ENCODE measurements at regions not wholly inside any gene's neighbourhood (a gene's known extent, or its start where the extent isn't known, plus 50 kb on each side); places are given as distances from the start of the nearest gene placed in this dataset.

DNA sequence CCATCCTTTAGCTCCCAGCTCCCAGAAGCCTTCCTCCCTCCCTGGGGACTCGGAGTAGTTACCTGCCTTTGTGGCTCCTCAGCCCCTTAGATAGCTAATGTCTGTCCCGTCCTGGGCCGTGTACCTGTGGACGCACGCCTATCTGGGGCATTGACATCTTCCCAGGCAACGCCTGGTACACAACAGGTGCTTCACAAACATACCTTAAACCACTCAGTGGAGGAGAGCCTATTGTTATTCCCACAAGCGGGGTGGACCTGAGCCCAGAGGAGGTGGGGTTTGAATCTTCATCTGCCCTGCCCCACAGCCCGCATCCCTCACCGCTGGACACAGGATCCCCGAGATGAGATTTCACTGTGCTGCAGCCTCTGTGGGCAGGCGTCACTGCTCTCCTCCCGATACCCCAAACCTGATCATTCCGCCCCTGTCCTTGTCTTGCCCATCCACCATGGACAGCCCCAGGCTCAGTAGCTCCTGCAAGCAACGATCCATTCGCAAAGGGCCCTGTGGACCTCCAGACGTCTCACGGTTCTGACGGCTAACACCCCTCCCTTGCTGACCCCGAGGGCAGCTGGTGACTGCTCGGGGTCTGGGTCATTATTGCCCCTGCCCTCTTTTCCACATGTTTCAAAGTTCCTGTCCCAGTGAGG lies 73.8 kb upstream of the SHISAL1 start:
- DNase-seq = no peak

- no peak for DNase-seq
Measured at GRCh38 chr22:44385781-44386180, 73.0 kb upstream of the SHISAL1 start.

GRCh38 chr22:44385296-44385610 lies 72.5 kb upstream of the SHISAL1 start:
- DNase-seq = no peak

DNA sequence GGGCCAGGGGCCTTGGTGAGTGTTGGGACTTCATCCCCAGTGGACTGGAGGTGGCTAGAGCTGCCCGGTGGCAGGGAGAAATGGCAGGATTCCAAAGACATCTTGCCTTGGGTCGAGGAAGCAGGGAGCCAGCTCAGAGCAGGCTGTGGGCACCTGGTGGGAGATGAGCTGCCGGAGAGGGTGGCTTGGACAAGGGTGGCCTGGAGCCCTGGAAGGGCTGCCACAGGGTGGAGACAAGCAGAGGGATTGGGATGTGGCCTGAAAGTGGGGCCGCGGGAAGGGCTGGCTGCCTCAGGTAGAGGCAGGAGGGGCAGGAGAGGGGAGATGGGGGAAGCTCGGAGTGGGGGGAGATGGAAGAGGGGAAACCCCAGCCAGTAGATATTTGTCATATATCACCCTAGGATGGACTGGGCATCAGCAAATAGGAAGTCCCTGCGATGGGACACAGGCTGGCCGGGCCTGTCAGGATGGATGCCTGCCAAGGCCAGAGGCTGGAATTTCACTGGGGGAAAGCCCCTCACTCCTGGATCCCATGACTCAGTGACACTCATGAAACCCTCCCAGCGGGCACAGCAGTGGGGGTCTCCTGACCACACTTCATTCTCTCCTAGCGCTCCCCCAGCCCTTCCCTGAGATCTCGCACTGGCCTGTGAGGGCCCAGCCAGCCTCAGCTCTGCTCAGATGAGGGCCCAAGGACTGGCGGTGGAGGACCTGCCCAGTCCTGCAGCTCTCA lies 72.0 kb upstream of the SHISAL1 start:
- DNase-seq = no peak

DNA sequence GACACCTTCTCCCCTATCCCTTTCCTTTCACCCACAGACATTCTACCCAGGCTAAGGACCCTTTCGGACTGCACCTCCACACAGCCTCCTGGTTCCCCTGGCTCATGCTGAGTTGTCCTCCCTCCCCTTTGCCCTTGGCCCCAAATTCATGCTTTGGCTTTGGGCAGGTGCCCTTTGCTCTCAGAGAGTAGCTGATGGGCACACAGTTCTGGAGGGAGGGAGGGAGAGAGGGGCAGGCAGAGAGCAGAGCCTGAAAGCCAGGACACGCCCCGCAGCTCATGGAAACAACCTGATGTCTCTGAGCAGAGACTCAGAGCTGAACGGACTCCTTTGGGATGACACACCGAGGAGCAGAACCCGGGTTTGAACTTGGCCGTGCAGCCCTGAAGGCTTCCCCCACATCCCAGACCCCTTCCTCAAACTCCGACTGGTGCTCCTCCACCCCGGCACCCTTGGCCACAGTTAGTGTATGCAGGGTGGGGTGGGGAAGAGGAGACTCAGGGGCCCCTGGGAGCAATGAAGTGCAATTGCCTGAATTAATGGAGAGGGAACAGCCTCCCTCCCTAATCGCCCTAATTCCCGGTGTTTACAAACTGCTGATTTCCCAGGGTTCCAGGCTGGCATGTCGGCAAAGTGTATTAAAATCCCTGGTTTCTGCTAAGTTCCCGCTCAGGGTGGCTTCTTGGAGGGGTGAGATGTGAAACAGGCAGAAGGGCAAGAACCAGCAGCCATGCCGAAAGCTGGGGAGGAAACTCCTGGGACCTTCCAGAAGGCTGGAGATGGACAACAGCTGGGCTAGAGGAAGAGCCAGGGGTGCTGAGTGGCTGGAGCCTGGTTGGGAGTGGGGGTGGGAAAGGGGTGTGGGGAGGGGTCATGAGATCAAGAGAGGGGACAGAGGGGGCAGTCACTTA lies 71.2 kb upstream of the SHISAL1 start:
- DNase-seq = no peak

DNA sequence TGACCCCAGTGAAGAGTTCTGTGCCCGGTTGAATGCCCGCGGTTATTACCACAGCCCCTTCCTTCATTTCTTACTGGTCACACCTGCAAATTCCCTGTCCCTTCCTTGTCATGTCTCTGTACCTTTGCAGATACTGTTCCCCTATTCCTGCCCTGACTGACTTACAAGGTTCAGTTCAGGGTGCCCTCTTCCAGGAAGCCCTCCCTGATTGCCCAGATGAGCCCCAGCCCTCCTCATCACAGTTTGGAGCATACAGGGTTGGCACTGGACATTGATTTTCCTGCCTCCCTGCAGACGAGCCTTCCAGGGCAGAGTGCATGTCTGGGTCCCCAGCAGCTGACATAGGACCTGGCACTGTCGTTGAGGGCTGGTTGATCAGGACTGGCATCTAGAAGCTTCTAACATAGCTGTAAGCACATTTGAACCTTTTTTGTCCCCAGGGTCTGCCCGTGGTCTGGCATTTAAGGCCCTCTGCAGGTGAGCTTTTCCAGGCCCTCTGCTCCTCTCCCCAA lies 70.4 kb upstream of the SHISAL1 start:
- DNase-seq = no peak

DNA sequence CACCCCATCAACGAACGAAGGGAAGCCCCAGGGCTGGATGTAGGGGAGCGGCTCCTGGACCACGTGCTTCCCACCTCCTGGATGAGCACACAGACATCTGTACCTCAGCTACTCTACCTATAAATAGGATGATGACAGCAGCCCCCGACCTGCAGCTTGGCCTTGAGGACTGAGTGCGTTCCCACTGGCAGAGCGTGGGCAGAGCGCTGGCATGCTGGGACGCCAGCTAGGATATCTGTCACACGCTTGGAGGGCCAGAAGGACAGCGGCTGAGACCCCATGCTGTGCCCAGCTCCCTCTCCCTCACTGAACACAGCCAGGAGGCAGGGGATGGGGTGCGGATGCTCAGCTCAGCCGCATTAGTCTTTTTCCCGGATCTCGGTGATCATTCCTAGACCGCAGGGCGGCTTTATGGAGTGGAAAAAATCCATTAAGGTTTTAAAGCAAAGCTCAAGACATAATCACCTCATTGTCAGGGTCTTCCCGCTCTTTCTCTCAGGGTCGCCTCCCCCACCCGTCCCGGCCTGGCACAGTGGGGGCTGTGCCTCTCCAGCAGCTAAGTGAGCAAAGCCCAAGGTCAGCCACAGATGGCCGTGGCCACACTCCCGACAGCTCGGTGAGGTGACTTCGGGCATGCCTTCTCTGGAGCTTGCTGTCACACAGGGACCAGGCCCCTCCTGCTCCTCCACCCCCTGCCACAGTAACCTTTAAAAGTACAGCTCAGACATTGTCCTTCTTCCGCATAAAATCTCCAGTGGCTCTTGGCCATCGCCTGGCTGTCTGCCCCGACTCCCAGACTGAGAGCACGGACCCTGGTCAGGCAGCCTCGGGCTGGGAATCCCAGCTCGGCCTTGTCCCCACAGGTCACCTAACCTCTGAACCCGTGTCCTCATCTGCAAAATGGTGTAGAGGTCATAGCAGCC lies 69.6 kb upstream of the SHISAL1 start:
- no peak for DNase-seq

DNA sequence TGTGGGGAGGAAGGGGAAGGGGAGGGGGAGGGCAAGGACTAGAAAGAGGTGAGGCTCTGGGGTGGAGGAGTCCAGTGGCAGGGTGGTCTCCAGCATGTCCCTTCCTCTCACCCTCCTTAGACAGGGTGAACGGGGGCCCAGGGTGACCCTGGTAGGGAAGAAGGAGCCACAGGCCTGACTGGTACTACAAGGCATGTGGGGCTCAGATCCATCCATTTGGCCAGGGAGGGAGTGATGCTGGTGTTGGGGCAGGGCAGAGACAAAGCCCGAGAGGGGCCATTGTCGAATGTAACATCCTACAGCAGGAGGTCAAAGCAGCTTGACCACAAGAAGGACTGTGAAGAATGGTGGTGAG lies 69.0 kb upstream of the SHISAL1 start:
- no peak for DNase-seq

GRCh38 chr22:44380756-44381486 lies 68.2 kb upstream of the SHISAL1 start:
- DNase-seq = peak; percentile 58

GRCh38 chr22:44379817-44380755 lies 67.3 kb upstream of the SHISAL1 start:
- no peak for DNase-seq

- no peak for DNase-seq
Measured at GRCh38 chr22:44378380-44378779, 65.6 kb upstream of the SHISAL1 start.

GRCh38 chr22:44375451-44375850 lies 62.7 kb upstream of the SHISAL1 start:
- DNase-seq = no peak

DNA sequence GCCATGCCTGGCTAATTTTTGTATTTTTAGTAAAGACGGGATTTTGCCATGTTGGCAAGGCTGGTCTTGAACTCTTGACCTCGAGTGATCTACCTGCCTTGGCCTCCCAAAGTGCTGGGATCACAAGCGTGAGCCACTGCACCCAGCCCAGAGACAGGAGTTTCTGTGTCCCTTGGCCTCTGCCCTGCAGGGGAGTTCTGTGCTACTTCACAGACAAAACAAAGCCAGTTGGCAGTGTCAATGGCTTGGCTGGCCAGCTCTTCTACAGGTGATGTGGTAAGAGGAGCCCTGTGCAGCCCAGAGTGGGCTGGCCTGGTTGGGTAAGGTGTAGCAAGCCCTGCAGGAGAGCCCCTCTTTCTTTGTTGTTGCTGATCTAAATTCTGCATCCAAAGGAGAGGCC lies 60.5 kb upstream of the SHISAL1 start:
- no peak for DNase-seq

- no peak for DNase-seq
Measured at GRCh38 chr22:44372611-44373010, 59.9 kb upstream of the SHISAL1 start.

GRCh38 chr22:44371741-44372525 lies 59.2 kb upstream of the SHISAL1 start:
- DNase-seq = no peak

GRCh38 chr22:44369916-44370801 lies 57.4 kb upstream of the SHISAL1 start:
- DNase-seq = no peak

DNA sequence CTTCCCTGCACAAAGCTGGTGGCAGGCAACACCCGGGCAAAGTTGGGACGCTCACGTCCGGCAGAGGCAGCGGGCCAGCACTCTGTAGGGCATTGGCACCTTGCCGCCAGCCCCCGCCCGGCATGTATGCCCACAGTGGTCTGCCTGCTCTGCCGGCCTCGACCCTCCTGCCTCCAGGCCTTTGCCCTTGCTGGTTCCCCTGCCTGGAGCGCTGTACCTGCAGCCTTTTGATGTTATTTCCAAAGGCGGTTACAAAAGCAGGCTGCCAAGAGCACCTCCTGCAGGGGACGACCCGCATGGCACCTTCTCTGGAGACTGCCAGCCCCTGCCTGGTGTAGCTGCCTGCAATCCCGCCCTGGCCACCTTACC lies 56.5 kb upstream of the SHISAL1 start:
- no peak for DNase-seq

GRCh38 chr22:44368611-44369292 lies 56.0 kb upstream of the SHISAL1 start:
- DNase-seq = no peak

Data from NCI-H146 (cell line).